Upper lobe of left lung (tissue), 6 donors: ENCODE measurements at regions not wholly inside any gene's neighbourhood (a gene's known extent, or its start where the extent isn't known, plus 50 kb on each side); places are given as distances from the start of the nearest gene placed in this dataset.
A peak's percentile ranks its signal among the peaks of the same experiment; 100 is the strongest.

Experiments
- ATAC-seq, 2 donors: fragments of 200-7000 bp; cut with Tn5 transposase; one replicate each; pipeline ENCODE4 v1.9.1; 2022; ENCODE audit warnings: mild to moderate bottlenecking in 2 of 2, moderate library complexity in 2 of 2; ENCODE audit not compliant: low FRiP score in 2 of 2
- DNase-seq, 2 donors: peaks; one replicate each; pipeline ENCODE4 v3.0.0-alpha.2; 2019 to 2020
- H3K27ac ChIP-seq, 4 donors: fragments of 200-600 bp; sonication (generic); one replicate each; pipeline ENCODE4 v1.5.1; 2016 to 2019
- H3K27me3 ChIP-seq, 4 donors: fragments of 200-600 bp; sonication (generic); one replicate each; pipeline ENCODE4 v1.5.1; 2017 to 2019
- H3K36me3 ChIP-seq, 4 donors: fragments of 200-600 bp; sonication (generic); one replicate each; pipeline ENCODE4 v1.5.1; 2016 to 2019
- H3K4me1 ChIP-seq, 4 donors: fragments of 200-600 bp; sonication (generic); one replicate each; pipeline ENCODE4 v1.5.1; 2018 to 2019
- H3K4me3 ChIP-seq, 4 donors: fragments of 200-600 bp; sonication (generic); one replicate each; pipeline ENCODE4 v1.5.1; 2017 to 2019; ENCODE audit warnings: mild to moderate bottlenecking in 2 of 4, moderate library complexity in 1 of 4
- H3K9me3 ChIP-seq, 4 donors: fragments of 200-600 bp; sonication (generic); one replicate each; pipeline ENCODE4 v1.5.1; 2018 to 2019
- CTCF ChIP-seq, 6 experiments: fragments of 450-650 bp in 4 of 6; fragments of 200-600 bp in 2 of 6; sonication (generic) in 2 of 6; IDR thresholded peaks; one replicate each; pipeline ENCODE4 v1.5.1; 2016 to 2019; ENCODE audit warnings: antibody characterized with exemption in 6 of 6
- EP300 ChIP-seq, 4 donors: sonication (generic); formaldehyde crosslinking; IDR thresholded peaks; one replicate each; pipeline ENCODE4 v1.5.1; 2017; ENCODE audit warnings: antibody characterized with exemption in 4 of 4, control low read depth in 2 of 4
- POLR2A ChIP-seq, 4 donors: fragments of 450-650 bp; IDR thresholded peaks; one replicate each; pipeline ENCODE4 v1.5.1; 2016 to 2017; ENCODE audit warnings: antibody characterized with exemption in 4 of 4, mild to moderate bottlenecking in 2 of 4
- POLR2AphosphoS5 ChIP-seq, 2 donors: sonication (generic); formaldehyde crosslinking; IDR thresholded peaks; one replicate each; pipeline ENCODE4 v1.5.1; 2017; ENCODE audit warnings: antibody characterized with exemption in 2 of 2
- WGBS, 2 donors: methylation state at CpG; one replicate each; pipeline ENCODE4 v1.1.5; 2017 to 2018; 5-methylcytosine and 5-hydroxymethylcytosine counted together
- donor health status: DM: no; HTN: no; CAD: no; lungs with moderate emphysema.
- donor health status: DM: no; HTN: yes; CAD: no; lungs with severe emphysema.

GRCh38 chr3:21357241-21357640 lies 393.8 kb downstream of the ZNF385D start:
- H3K27ac ChIP-seq: no peak overlapping the region
- no peak for ATAC-seq
- no peaks in the 10 kb centered on the region for H3K36me3 ChIP-seq
- H3K27me3 ChIP-seq: no peaks in the 10 kb centered on the region
- no peaks in the 10 kb centered on the region for H3K9me3 ChIP-seq
- 67 to 72% methylated on average over 2 of the region's 2 CpGs for WGBS, 2 donors
- no peak overlapping the region for H3K4me3 ChIP-seq
- DNase-seq: no peak
- TF ChIP-seq EP300 (IDR thresholded peaks at IDR 0.05) (no peak), POLR2AphosphoS5 (IDR thresholded peaks at IDR 0.05) (no peak), POLR2A (IDR thresholded peaks at IDR 0.05) (no peak), CTCF (IDR thresholded peaks at IDR 0.05) (no peak)
- no peaks in the 10 kb centered on the region for H3K4me1 ChIP-seq

GRCh38 chr3:21356402-21356801 lies 394.6 kb downstream of the ZNF385D start:
- no peak for ATAC-seq
- Histone ChIP-seq H3K27ac (no peak overlapping the region), H3K27me3 (no peaks in the 10 kb centered on the region), H3K36me3 (no peaks in the 10 kb centered on the region), H3K9me3 (no peaks in the 10 kb centered on the region), H3K4me1 (no peaks in the 10 kb centered on the region), H3K4me3 (no peak overlapping the region)
- TF ChIP-seq EP300 (IDR thresholded peaks at IDR 0.05) (no peak), CTCF (IDR thresholded peaks at IDR 0.05) (no peak), POLR2A (IDR thresholded peaks at IDR 0.05) (no peak), POLR2AphosphoS5 (IDR thresholded peaks at IDR 0.05) (no peak)
- DNase-seq: no peak
- 70 to 71% methylated on average over 4 of the region's 4 CpGs for WGBS, 2 donors

GRCh38 chr3:21345382-21345976 lies 405.5 kb downstream of the ZNF385D start:
- ATAC-seq (no peak), DNase-seq (no peak)
- WGBS, 2 donors: 67 to 88% methylated on average over 7 of the region's 7 CpGs
- Histone ChIP-seq H3K27ac (no peak overlapping the region), H3K36me3 (no peaks in the 10 kb centered on the region), H3K9me3 (no peaks in the 10 kb centered on the region), H3K4me3 (no peak overlapping the region), H3K27me3 (no peaks in the 10 kb centered on the region), H3K4me1 (no peaks in the 10 kb centered on the region)
- TF ChIP-seq POLR2AphosphoS5 (IDR thresholded peaks at IDR 0.05): no peak
- no peak for TF ChIP-seq EP300 (IDR thresholded peaks at IDR 0.05)
- TF ChIP-seq CTCF (IDR thresholded peaks at IDR 0.05): no peak
- TF ChIP-seq POLR2A (IDR thresholded peaks at IDR 0.05): no peak

- Histone ChIP-seq H3K27ac (no peak overlapping the region), H3K4me3 (no peak overlapping the region), H3K27me3 (no peaks in the 10 kb centered on the region), H3K4me1 (no peaks in the 10 kb centered on the region), H3K36me3 (no peaks in the 10 kb centered on the region), H3K9me3 (no peaks in the 10 kb centered on the region)
- ATAC-seq (peak in 1 of 2 donors; percentile 22), DNase-seq (no peak)
- WGBS, 2 donors: 89 to 100% methylated on average over 1 of the region's 1 CpG
- no peak for TF ChIP-seq CTCF (IDR thresholded peaks at IDR 0.05)
- no peak for TF ChIP-seq POLR2AphosphoS5 (IDR thresholded peaks at IDR 0.05)
- TF ChIP-seq EP300 (IDR thresholded peaks at IDR 0.05): no peak
- no peak for TF ChIP-seq POLR2A (IDR thresholded peaks at IDR 0.05)
Observed at GRCh38 chr3:21331857-21332256, 419.2 kb downstream of the ZNF385D start.

GRCh38 chr3:21331321-21331720 lies 419.7 kb downstream of the ZNF385D start:
- Histone ChIP-seq H3K4me1 (no peaks in the 10 kb centered on the region), H3K27me3 (no peaks in the 10 kb centered on the region), H3K27ac (no peak overlapping the region), H3K36me3 (no peaks in the 10 kb centered on the region), H3K9me3 (no peaks in the 10 kb centered on the region), H3K4me3 (no peak overlapping the region)
- ATAC-seq: no peak
- no peak for DNase-seq
- TF ChIP-seq EP300 (IDR thresholded peaks at IDR 0.05) (no peak), POLR2A (IDR thresholded peaks at IDR 0.05) (no peak), POLR2AphosphoS5 (IDR thresholded peaks at IDR 0.05) (no peak)
- 35 to 48% methylated on average over 2 of the region's 2 CpGs for WGBS, 2 donors
